HEK293 (cell line): ENCODE measurements at regions not wholly inside any gene's neighbourhood (a gene's known extent, or its start where the extent isn't known, plus 50 kb on each side); places are given as distances from the start of the nearest gene placed in this dataset.

Experiments
- CTCF ChIA-PET: fragments of 350-600 bp; formaldehyde crosslinking; extraction: SDS; loops from one replicate; lab custom pipeline; 2021; ENCODE audit warnings: antibody characterized with exemption; lab: Yijun Ruan, JAX
- POLR2A ChIA-PET: fragments of 300-600 bp; formaldehyde crosslinking; extraction: SDS; loops from one replicate; lab custom pipeline; 2020; ENCODE audit warnings: antibody characterized with exemption, inconsistent platforms; lab: Yijun Ruan, JAX
- H3K27ac ChIP-seq: fragments of 200-500 bp; sonication (Bioruptor generic); 2 replicates; pipeline ENCODE4 v1.5.1; 2014; ENCODE audit warnings: low read depth, low read length, control low read depth, inconsistent platforms; ENCODE audit errors: extremely low read depth
- H3K36me3 ChIP-seq, 2 experiments: fragments of 200-500 bp in 1 of 2; sonication (Bioruptor generic) in 1 of 2; 1 replicate in 1 of 2; 2 replicates in 1 of 2; pipeline ENCODE4 v1.5.1; 2014 to 2017; ENCODE audit warnings: inconsistent platforms in 2 of 2, low read length in 2 of 2; ENCODE audit not compliant: control insufficient read depth in 2 of 2, insufficient read depth in 1 of 2
- H3K4me1 ChIP-seq: fragments of 200-500 bp; sonication (Bioruptor generic); 2 replicates; pipeline ENCODE4 v1.5.1; 2014; ENCODE audit warnings: mild to moderate bottlenecking, low read length, inconsistent platforms; ENCODE audit not compliant: control insufficient read depth, insufficient read depth
- H3K4me3 ChIP-seq: 2 replicates; pipeline ENCODE4 v1.5.1; 2011; ENCODE audit warnings: low read depth, mild to moderate bottlenecking, control low read depth, low read length, moderate library complexity
- H3K9me3 ChIP-seq: fragments of 200-500 bp; sonication (Bioruptor generic); 2 replicates; pipeline ENCODE4 v1.5.1; 2014; ENCODE audit warnings: low read depth, low read length, inconsistent platforms; ENCODE audit not compliant: control insufficient read depth, insufficient read depth
- GLIS1 ChIP-seq: fragments of 450-650 bp; formaldehyde crosslinking; IDR thresholded peaks from 2 replicates; pipeline ENCODE4 v1.5.1; 2016; ENCODE audit warnings: missing biosample characterization, missing genetic modification characterization
- KLF1 ChIP-seq: fragments of 450-650 bp; formaldehyde crosslinking; IDR thresholded peaks from 2 replicates; pipeline ENCODE4 v1.5.1; 2016; ENCODE audit warnings: missing biosample characterization, missing genetic modification characterization
- SP7 ChIP-seq: fragments of 450-650 bp; formaldehyde crosslinking; IDR thresholded peaks from 2 replicates; pipeline ENCODE4 v1.5.1; 2016; ENCODE audit warnings: missing biosample characterization, missing genetic modification characterization
- ZBTB17 ChIP-seq: fragments of 450-650 bp; formaldehyde crosslinking; IDR thresholded peaks from 2 replicates; pipeline ENCODE4 v1.5.1; 2016; ENCODE audit warnings: missing biosample characterization, missing genetic modification characterization
- ZBTB48 ChIP-seq: fragments of 450-650 bp; formaldehyde crosslinking; IDR thresholded peaks from 2 replicates; pipeline ENCODE4 v1.5.1; 2016; ENCODE audit warnings: missing biosample characterization, missing genetic modification characterization
- ZNF10 ChIP-seq: fragments of 450-650 bp; formaldehyde crosslinking; IDR thresholded peaks from 2 replicates; pipeline ENCODE4 v1.5.1; 2017; ENCODE audit warnings: missing biosample characterization, missing genetic modification characterization
- ZNF202 ChIP-seq: fragments of 450-650 bp; formaldehyde crosslinking; IDR thresholded peaks from 2 replicates; pipeline ENCODE4 v1.5.1; 2016; ENCODE audit warnings: missing biosample characterization, missing genetic modification characterization, borderline replicate concordance
- ZNF404 ChIP-seq: fragments of 450-650 bp; formaldehyde crosslinking; IDR thresholded peaks from 2 replicates; pipeline ENCODE4 v1.5.1; 2017; ENCODE audit warnings: missing biosample characterization, missing genetic modification characterization
- ZNF521 ChIP-seq: fragments of 450-650 bp; formaldehyde crosslinking; IDR thresholded peaks from 2 replicates; pipeline ENCODE4 v1.5.1; 2017; ENCODE audit warnings: missing biosample characterization, mild to moderate bottlenecking, missing genetic modification characterization
- ZNF664 ChIP-seq: fragments of 450-650 bp; formaldehyde crosslinking; IDR thresholded peaks from 2 replicates; pipeline ENCODE4 v1.5.1; 2016; ENCODE audit warnings: missing biosample characterization, missing genetic modification characterization
- ZNF701 ChIP-seq: fragments of 450-650 bp; formaldehyde crosslinking; IDR thresholded peaks from 2 replicates; pipeline ENCODE4 v1.5.1; 2016; ENCODE audit warnings: missing biosample characterization, missing genetic modification characterization
- ZNF707 ChIP-seq: fragments of 450-650 bp; formaldehyde crosslinking; IDR thresholded peaks from 2 replicates; pipeline ENCODE4 v1.5.1; 2016; ENCODE audit warnings: missing biosample characterization, missing genetic modification characterization
- TF ChIP-seq, protein P1 (sequence below): fragments of 450-650 bp; formaldehyde crosslinking; IDR thresholded peaks from 2 replicates; pipeline ENCODE4 v1.5.1; 2016; ENCODE audit warnings: missing biosample characterization, missing genetic modification characterization
- TF ChIP-seq, protein P2 (sequence below): fragments of 450-650 bp; formaldehyde crosslinking; IDR thresholded peaks from 2 replicates; pipeline ENCODE4 v1.5.1; 2016; ENCODE audit warnings: missing biosample characterization, missing genetic modification characterization
- TF ChIP-seq, protein P3 (sequence below): fragments of 450-650 bp; formaldehyde crosslinking; IDR thresholded peaks from 2 replicates; pipeline ENCODE4 v1.5.1; 2016; ENCODE audit warnings: missing biosample characterization, missing genetic modification characterization, borderline replicate concordance
- TF ChIP-seq, protein P4 (sequence below): fragments of 450-650 bp; formaldehyde crosslinking; IDR thresholded peaks from 2 replicates; pipeline ENCODE4 v1.5.1; 2016; ENCODE audit warnings: missing biosample characterization, missing genetic modification characterization
- TF ChIP-seq, protein P5 (sequence below): fragments of 450-650 bp; IDR thresholded peaks from 2 replicates; pipeline ENCODE4 v1.5.1; 2018; ENCODE audit warnings: missing biosample characterization, missing genetic modification characterization

DNA sequence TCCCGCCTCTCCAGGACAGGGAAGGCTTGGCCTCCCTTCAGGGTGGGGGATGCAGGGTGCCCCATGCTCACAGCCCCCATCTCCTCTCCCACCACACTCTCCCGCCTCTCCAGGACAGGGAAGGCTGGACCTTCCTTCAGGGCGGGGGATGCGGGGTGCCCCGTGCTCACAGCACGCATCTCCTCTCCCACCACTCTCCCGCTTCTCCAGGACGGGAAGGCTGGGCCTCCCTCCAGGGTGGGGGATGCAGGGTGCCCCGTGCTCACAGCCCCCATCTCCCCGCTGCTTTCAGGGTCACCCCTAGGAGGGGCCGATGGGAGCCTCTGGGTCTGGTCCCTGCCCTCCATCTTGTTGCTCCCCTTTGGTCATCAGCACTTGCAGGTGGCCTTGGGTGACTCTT is 348.0 kb downstream of the CTTN start:
- Histone ChIP-seq H3K4me3 (no peak overlapping the region), H3K36me3 (no peaks in the 10 kb centered on the region), H3K27ac (no peak overlapping the region), H3K4me1 (no peaks in the 10 kb centered on the region), H3K9me3 (no peaks in the 10 kb centered on the region; the same call in 1 of the 2 replicates)
- ChIA-PET CTCF (no interaction called here), POLR2A (no interaction called here)
- TF ChIP-seq ZNF664 (tag by site-specific recombination) (no peak), ZNF10 (no peak), ZBTB48 (tag by site-specific recombination) (no peak)

DNA sequence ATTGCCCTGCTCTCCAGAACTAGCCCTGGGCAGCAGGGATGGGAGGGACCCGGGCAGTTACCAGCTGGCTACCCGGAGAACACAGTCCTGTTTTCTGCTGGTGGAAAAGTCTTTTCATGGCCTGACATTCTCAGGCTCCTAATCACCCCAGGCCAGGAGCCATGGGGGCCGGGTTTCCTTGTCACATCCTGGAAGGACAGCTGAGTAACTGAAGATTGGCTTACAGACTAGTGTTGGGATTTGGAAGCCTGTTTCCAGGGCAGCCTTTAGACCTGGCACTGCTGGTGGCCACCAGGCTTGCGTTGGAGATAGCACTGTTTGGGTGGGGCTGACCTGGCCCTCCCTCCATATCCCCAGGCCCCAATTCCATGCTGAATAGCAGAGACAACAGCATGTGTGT is 349.0 kb downstream of the CTTN start:
- CTCF ChIA-PET = no interaction called here
- no peak overlapping the region for H3K27ac ChIP-seq
- no peak overlapping the region for H3K4me3 ChIP-seq
- no peak for TF ChIP-seq ZNF707
- no peak for TF ChIP-seq GLIS1
- no peak for TF ChIP-seq ZNF521 (tag by site-specific recombination)
- TF ChIP-seq, protein P1, sequence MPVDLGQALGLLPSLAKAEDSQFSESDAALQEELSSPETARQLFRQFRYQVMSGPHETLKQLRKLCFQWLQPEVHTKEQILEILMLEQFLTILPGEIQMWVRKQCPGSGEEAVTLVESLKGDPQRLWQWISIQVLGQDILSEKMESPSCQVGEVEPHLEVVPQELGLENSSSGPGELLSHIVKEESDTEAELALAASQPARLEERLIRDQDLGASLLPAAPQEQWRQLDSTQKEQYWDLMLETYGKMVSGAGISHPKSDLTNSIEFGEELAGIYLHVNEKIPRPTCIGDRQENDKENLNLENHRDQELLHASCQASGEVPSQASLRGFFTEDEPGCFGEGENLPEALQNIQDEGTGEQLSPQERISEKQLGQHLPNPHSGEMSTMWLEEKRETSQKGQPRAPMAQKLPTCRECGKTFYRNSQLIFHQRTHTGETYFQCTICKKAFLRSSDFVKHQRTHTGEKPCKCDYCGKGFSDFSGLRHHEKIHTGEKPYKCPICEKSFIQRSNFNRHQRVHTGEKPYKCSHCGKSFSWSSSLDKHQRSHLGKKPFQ (tag by site-specific recombination) = no peak
- TF ChIP-seq ZBTB17 (tag by site-specific recombination) = no peak
- TF ChIP-seq ZNF701 (tag by site-specific recombination) = no peak
- TF ChIP-seq ZNF404 (tag by site-specific recombination) = no peak
- TF ChIP-seq, protein P2, sequence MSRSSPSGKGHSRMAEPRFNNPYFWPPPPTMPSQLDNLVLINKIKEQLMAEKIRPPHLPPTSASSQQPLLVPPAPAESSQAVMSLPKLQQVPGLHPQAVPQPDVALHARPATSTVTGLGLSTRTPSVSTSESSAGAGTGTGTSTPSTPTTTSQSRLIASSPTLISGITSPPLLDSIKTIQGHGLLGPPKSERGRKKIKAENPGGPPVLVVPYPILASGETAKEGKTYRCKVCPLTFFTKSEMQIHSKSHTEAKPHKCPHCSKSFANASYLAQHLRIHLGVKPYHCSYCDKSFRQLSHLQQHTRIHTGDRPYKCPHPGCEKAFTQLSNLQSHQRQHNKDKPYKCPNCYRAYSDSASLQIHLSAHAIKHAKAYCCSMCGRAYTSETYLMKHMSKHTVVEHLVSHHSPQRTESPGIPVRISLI (tag by site-specific recombination) = no peak
- no peak for TF ChIP-seq ZNF202
- TF ChIP-seq, protein P3, sequence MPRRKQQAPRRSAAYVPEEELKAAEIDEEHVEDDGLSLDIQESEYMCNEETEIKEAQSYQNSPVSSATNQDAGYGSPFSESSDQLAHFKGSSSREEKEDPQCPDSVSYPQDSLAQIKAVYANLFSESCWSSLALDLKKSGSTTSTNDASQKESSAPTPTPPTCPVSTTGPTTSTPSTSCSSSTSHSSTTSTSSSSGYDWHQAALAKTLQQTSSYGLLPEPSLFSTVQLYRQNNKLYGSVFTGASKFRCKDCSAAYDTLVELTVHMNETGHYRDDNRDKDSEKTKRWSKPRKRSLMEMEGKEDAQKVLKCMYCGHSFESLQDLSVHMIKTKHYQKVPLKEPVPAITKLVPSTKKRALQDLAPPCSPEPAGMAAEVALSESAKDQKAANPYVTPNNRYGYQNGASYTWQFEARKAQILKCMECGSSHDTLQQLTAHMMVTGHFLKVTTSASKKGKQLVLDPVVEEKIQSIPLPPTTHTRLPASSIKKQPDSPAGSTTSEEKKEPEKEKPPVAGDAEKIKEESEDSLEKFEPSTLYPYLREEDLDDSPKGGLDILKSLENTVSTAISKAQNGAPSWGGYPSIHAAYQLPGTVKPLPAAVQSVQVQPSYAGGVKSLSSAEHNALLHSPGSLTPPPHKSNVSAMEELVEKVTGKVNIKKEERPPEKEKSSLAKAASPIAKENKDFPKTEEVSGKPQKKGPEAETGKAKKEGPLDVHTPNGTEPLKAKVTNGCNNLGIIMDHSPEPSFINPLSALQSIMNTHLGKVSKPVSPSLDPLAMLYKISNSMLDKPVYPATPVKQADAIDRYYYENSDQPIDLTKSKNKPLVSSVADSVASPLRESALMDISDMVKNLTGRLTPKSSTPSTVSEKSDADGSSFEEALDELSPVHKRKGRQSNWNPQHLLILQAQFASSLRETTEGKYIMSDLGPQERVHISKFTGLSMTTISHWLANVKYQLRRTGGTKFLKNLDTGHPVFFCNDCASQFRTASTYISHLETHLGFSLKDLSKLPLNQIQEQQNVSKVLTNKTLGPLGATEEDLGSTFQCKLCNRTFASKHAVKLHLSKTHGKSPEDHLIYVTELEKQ (tag by site-specific recombination) = no peak
- TF ChIP-seq, all 188 proteins: peak for 0
- Histone ChIP-seq H3K36me3 (no peaks in the 10 kb centered on the region), H3K4me1 (no peaks in the 10 kb centered on the region), H3K9me3 (no peaks in the 10 kb centered on the region; the same call in 1 of the 2 replicates)
- POLR2A ChIA-PET = no interaction called here

DNA sequence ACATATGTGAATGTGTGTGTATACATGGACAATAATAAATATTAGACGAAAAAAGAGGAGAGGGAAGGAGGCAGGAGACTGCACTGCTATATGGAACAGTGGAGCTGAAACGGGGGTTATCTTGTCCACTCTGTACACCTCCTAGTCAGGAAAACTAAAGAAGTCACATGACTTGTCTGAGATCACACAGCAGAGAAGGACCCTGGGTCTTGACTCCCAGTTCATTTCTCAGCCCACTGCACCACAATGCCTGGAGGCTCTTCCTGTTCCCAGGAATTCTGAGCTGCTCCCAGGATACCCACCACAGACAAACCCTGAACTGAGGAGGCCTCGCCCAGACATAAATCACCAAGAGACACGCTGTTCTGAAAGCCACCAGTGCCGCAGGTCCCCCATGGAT is 349.6 kb downstream of the CTTN start:
- ChIA-PET CTCF (no interaction called here), POLR2A (interaction anchor here (0.5 kb wide), 1 partner anchor 18 kb away, joined by 6 read pairs; no protein-coding TSS in a partner anchor)
- no peaks in the 10 kb centered on the region; the same call in 1 of the 2 replicates for H3K9me3 ChIP-seq
- TF ChIP-seq KLF1 (tag by site-specific recombination) = no peak
- TF ChIP-seq, protein P4, sequence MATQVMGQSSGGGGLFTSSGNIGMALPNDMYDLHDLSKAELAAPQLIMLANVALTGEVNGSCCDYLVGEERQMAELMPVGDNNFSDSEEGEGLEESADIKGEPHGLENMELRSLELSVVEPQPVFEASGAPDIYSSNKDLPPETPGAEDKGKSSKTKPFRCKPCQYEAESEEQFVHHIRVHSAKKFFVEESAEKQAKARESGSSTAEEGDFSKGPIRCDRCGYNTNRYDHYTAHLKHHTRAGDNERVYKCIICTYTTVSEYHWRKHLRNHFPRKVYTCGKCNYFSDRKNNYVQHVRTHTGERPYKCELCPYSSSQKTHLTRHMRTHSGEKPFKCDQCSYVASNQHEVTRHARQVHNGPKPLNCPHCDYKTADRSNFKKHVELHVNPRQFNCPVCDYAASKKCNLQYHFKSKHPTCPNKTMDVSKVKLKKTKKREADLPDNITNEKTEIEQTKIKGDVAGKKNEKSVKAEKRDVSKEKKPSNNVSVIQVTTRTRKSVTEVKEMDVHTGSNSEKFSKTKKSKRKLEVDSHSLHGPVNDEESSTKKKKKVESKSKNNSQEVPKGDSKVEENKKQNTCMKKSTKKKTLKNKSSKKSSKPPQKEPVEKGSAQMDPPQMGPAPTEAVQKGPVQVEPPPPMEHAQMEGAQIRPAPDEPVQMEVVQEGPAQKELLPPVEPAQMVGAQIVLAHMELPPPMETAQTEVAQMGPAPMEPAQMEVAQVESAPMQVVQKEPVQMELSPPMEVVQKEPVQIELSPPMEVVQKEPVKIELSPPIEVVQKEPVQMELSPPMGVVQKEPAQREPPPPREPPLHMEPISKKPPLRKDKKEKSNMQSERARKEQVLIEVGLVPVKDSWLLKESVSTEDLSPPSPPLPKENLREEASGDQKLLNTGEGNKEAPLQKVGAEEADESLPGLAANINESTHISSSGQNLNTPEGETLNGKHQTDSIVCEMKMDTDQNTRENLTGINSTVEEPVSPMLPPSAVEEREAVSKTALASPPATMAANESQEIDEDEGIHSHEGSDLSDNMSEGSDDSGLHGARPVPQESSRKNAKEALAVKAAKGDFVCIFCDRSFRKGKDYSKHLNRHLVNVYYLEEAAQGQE (tag by site-specific recombination) = no peak
- TF ChIP-seq, protein P5, sequence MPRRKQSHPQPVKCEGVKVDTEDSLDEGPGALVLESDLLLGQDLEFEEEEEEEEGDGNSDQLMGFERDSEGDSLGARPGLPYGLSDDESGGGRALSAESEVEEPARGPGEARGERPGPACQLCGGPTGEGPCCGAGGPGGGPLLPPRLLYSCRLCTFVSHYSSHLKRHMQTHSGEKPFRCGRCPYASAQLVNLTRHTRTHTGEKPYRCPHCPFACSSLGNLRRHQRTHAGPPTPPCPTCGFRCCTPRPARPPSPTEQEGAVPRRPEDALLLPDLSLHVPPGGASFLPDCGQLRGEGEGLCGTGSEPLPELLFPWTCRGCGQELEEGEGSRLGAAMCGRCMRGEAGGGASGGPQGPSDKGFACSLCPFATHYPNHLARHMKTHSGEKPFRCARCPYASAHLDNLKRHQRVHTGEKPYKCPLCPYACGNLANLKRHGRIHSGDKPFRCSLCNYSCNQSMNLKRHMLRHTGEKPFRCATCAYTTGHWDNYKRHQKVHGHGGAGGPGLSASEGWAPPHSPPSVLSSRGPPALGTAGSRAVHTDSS (tag by site-specific recombination) = no peak
- no peak for TF ChIP-seq SP7 (tag by site-specific recombination)
- no peak overlapping the region for H3K4me3 ChIP-seq
- no peak overlapping the region for H3K27ac ChIP-seq
- H3K4me1 ChIP-seq = no peaks in the 10 kb centered on the region
- no peaks in the 10 kb centered on the region for H3K36me3 ChIP-seq
